HG02840 (cell line): ENCODE measurements at regions not wholly inside any gene's neighbourhood (a gene's known extent, or its start where the extent isn't known, plus 50 kb on each side); places are given as distances from the start of the nearest gene placed in this dataset.
"Not testable (repeated sequence)": the region's sequence is repeated elsewhere in the genome, so short reads cannot be mapped to it uniquely, and the experiment has no call there.

Experiments used
- ATAC-seq: cut with Tn5 transposase; IDR thresholded peaks from one replicate; pipeline ENCODE4 v1.9.1; 2021; ENCODE audit warnings: mild to moderate bottlenecking, moderate library complexity, moderate number of reproducible peaks; ENCODE audit not compliant: unreplicated experiment, low FRiP score

GRCh38 chr7:110483553-110483952, 607.4 kb upstream of the LRRN3 start:
- no peak for ATAC-seq

DNA sequence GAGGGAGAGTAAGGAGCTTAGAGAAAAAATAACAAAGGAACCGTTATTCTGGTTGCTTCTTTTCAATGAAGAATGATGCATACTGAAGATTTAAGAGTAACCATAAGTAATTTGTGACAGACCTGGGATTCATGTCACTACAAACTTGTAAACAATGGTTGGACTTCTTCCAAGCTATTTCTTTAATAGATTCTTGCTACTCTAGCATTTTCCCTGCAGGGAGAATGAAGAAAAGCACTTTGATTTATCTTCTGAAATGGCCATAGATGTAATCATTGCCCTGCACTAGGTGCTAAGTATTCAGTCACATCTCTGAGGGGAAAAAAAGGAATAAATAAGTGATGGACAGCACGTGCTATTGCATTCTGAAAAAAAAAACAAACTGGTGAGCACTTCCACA, 606.6 kb upstream of the LRRN3 start:
- no peak for ATAC-seq

DNA sequence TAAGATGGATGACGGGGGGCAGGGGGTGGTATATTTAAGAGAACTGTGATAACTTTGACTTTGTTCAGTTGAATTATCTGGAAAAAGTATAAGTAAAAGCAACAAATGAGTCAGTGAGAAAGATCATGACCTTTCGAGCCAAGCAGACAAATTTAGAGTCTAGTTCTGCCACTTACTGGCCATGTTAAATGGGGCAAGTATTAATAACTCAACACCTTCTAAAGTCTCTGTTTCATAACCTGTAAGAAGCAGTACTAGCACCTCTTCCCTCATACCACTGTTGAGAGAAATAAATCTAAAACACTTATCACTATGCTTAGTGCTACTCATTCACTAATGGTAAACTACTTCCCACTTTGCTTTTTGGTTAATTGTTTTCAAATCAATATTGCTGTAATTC, 604.4 kb upstream of the LRRN3 start:
- no peak for ATAC-seq

- ATAC-seq = no peak
Measured at GRCh38 chr7:110502888-110503465, 588.0 kb upstream of the LRRN3 start.

GRCh38 chr7:110507369-110507768, 583.6 kb upstream of the LRRN3 start:
- no peak for ATAC-seq

GRCh38 chr7:110507832-110508231, 583.1 kb upstream of the LRRN3 start:
- ATAC-seq = no peak

GRCh38 chr7:110514975-110515551, 575.9 kb upstream of the LRRN3 start:
- not testable (repeated sequence) for ATAC-seq

GRCh38 chr7:110519851-110520250, 571.1 kb upstream of the LRRN3 start:
- no peak for ATAC-seq

DNA sequence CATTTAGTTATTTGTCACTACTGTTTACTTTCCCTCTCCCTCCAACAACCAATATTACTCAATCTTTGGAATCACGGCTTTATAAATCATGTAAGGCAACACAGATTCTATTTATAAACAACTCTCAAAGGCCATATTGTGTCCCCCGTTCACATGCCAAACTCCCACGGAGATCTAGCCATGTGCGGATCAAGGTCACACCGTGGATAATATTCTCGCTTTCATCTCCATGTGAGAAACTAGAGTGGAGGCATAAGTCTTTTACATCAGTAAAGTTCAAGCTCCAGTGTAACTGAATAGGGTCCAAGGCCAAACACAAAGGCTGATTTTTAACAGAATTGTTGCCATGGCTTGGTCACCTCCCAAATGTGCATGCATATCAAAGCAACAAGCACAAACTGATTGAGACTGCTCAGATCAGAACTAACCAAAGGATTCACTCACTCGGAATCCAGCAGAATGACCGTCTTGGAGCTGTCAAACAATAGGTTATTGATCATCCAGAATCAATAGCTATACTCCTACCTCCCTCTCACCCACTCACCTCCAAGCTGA, 569.5 kb upstream of the LRRN3 start:
- ATAC-seq = no peak

DNA sequence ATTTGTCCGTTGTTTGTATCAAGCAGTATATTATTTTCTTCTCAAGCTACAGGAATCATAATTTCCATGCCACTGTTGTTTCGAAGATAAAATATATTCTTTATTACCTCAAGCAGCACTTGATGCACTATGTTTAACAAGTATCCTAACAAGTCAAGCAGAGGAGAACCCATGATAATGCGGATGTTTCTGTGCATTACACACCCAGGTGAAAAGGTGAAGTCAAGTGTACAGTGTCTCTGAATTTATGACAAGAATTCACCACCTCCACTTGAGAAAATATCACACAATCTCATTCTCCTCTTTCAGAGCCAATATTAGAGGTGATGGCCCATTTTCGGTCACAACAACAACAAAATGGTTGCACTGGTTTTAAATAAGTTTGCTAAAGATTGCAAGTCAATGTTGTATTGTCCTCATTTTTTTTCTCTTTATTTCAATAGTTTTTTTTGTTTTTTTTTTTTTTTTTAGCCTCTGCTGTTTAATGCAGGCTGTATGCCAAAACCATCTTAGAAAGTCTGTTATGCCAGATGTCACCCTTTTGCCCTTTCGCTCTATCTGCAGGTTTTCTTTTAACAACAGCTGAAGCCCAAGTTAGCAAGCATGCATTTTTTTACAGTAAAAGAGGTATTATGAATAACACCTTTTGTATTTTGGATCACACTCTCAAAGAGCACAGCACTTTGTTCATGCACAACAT, 568.7 kb upstream of the LRRN3 start:
- ATAC-seq = no peak

GRCh38 chr7:110522761-110523200, 568.1 kb upstream of the LRRN3 start:
- ATAC-seq = no peak

DNA sequence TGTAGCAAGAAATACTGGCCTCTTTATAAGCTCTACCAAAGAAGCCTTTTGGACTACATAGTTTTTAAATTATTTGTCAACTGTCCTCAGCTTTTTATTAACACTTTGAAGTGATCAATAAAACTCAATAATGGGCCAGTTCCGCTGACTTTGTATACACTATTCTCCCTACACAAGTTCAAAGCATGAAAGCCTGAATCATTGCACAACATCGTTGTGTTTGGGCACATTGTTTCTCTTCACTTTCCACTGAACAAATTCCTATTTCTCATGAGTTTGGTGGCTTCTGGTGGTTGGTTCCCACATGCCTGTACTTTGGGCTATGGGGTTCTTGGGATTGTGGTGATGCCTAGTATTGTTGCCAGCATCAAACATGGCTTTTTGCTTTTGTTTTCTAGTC, 561.8 kb upstream of the LRRN3 start:
- no peak for ATAC-seq

GRCh38 chr7:110531186-110531585, 559.7 kb upstream of the LRRN3 start:
- ATAC-seq = no peak

DNA sequence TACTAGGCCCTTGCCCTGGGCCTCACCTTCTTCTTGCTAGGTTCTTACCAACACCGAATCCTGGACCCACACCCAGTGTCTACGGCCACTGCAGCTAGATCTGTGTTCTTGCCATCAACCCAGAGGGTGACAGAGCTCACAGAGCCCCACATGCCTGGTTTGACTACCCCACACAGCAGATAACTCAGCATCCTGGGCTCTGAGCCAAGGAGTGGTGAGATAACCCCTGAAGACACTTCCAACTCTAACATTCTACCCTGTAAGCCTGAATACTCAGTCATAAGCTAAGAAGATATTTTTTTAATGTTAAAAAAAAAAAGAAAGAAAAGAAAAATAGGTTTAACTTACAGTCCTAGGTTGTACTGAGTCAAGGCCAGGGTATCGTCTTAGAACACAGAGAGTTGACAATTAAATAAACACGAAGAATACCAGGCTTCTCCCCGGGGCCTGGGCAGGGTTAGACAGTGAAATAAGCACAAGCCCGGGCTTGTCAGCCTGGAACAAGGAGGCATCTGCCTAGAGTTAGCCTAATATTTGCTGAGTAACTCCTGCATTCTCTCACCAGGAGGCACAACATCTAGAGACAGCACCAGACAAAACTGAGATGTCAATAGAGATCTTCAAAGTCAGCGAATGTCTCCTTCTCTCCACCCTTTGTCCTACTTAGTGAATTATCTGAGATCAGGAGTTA, 556.5 kb upstream of the LRRN3 start:
- no peak for ATAC-seq

DNA sequence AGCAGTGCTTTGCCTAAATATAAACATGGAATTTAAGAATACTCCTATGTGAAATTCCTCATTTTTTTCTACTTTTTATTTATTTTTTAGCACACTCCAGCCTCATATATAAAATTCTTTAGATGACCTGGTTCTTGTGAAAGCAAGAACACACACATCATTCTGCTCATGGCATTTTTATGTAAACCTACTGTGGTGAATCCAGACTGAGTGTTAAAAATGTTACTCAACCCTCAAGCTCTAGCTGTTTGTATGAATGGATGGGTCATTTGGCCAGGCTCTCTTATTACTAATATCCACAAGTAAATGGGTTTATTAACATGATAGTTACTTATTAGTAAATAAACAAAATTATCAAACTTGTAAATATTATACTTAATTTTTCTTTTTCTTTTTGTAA, 551.7 kb upstream of the LRRN3 start:
- ATAC-seq = no peak

GRCh38 chr7:110541962-110542361, 549.0 kb upstream of the LRRN3 start:
- no peak for ATAC-seq

DNA sequence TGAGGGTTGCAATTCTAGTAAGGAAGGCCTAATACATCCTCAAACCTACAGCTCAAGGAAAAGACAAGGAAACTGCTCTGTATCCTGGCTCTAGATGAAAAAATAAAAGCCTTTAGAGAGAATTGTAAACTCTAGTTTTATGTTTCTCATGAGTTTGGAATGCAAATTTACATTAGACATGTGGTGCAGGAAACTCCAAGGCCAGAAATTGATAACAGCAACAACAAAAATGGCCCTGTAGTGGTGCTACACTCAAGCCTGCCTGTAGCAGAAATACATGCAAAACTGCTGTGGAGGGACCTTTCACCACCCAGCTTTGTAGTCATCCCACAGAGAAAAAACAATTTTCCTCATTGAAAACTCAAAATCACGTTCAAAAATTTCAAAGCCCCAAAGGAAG, 546.7 kb upstream of the LRRN3 start:
- ATAC-seq = no peak

DNA sequence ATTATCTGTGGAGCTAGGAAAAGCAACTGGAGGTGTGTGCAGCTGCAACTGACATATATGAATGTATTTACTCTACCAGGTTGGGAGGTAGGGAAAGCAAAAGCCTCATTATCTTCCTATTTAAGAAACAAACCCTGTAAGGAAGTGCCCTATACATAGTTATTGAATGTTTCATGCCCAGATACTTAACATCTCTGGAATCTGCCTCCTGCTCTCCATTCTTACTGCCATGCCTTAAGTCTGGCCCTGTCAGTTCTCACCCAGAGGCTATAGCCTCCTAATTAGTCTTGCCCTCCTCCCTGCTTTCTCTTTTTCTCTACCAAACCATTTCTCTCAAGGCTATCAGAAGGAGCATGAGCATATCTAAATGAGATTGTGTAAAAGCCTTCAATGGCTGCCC, 542.6 kb upstream of the LRRN3 start:
- no peak for ATAC-seq

DNA sequence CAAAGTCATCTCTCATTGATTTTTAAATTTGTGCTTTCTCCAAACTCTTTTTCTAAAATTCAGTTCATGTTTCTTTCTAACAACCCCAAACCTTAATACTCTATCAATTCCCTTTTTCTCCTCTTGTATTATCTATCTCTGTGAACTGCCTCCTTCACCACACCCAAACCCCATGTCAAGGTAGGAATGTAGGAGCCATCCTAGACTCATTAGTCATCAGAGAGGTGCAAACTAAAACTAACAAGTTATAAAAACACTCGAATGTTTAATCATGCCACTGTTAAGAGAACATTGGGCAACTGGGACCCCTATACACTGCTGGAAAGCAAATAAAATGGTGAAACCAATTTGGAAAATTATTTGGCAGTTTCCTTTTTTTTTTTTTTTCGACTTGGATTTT, 533.8 kb upstream of the LRRN3 start:
- no peak for ATAC-seq

GRCh38 chr7:110563286-110563685, 527.6 kb upstream of the LRRN3 start:
- ATAC-seq = not testable (repeated sequence)

- ATAC-seq = no peak
Measured at GRCh38 chr7:110564246-110564645, 526.7 kb upstream of the LRRN3 start.
